ENCODE measurements at regions not wholly inside any gene's neighbourhood (a gene's known extent, or its start where the extent isn't known, plus 50 kb on each side); places are given as distances from the start of the nearest gene placed in this dataset.

DNA sequence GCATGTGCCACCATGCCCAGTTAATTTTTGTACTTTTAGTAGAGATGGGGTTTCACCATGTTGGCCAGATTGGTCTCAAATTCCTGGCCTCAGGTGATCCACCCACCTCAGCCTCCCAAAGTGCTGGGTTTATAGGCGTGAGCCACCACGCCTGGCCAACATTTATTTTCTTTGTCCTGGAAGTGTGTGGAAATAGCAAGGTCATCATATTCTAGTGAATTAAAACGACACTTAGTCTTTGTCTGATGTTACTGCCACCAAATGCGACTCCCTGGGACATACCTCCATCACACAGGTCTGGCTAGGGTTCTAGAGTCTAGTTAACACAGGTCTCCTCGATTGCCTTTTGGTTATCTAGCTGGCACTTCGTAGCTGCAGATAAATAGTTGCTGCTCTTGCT lies 203.1 kb downstream of the AASDH start:
- H3K4me2 ChIP-seq (ENCODE audit: insufficient read depth in 1 of 2, low read depth in 2 of 2, low read length in 2 of 2), result no peak overlapping the region
- no peak overlapping the region for H2BK120ac ChIP-seq (replicated peaks; ENCODE audit: low read depth, low read length)
- no peak overlapping the region for H3K27ac ChIP-seq (ENCODE audit: low read depth, low read length)
- no peak overlapping the region for H3K4ac ChIP-seq (replicated peaks; ENCODE audit: insufficient read length, low read depth, low read length)
- peak; percentile 36 for FAIRE-seq
- H2BK12ac ChIP-seq (ENCODE audit: low read depth, low read length), result no peak overlapping the region
- H3K79me1 ChIP-seq (ENCODE audit: low read depth, low read length), result no peaks in the 10 kb centered on the region
- no peak overlapping the region for H2AK5ac ChIP-seq (ENCODE audit: low read depth, low read length)
- H3K56ac ChIP-seq (replicated peaks; ENCODE audit: insufficient read length, low read depth, low read length), result no peak overlapping the region
- ChIA-PET POLR2A (ENCODE audit: partially characterized antibody) (interaction anchor here (1.0 to 2.2 kb wide), 2 partner anchors 19 to 26 kb away, joined by 3 to 7 read pairs; no protein-coding TSS in a partner anchor), CTCF (ENCODE audit: partially characterized antibody) (interaction anchor here (0.9 kb wide), 1 partner anchor 114 kb away, joined by 4 read pairs; no protein-coding TSS in a partner anchor)
- 93% methylated on average over 6 of the region's 6 CpGs; no CpG with 5 or more reads in 1 of the 2 experiments for WGBS, 2 experiments (ENCODE audit: extremely low coverage in 1 of 2, insufficient coverage in 1 of 2, insufficient read length in 1 of 2, insufficient replicate concordance in 2 of 2, low coverage in 1 of 2, low lambda C conversion rate in 2 of 2, missing lambda C conversion rate in 1 of 2)
- no peak overlapping the region for H3K14ac ChIP-seq (ENCODE audit: insufficient read length)
- H4K5ac ChIP-seq (ENCODE audit: insufficient read length, low read depth, low read length), result no peak overlapping the region
- H3K23ac ChIP-seq (ENCODE audit: insufficient read length), result no peak overlapping the region
- no peak overlapping the region for H2BK15ac ChIP-seq (ENCODE audit: low read length)
- TF ChIP-seq YY1 (IDR thresholded peaks at IDR 0.05; ENCODE audit: low read depth, low read length), result no peak
- no peak for TF ChIP-seq SRF (IDR thresholded peaks at IDR 0.05; ENCODE audit: low read depth, low read length)
- TF ChIP-seq MAFK (IDR thresholded peaks at IDR 0.05; ENCODE audit: low read depth, low read length), result no peak; the same call in 1 of the 2 replicates
- TF ChIP-seq SP1 (IDR thresholded peaks at IDR 0.05; ENCODE audit: low read depth, low read length), result no peak
- no peak for TF ChIP-seq TEAD4 (IDR thresholded peaks at IDR 0.05; ENCODE audit: low read depth, low read length)
- TF ChIP-seq TBP (IDR thresholded peaks at IDR 0.05; ENCODE audit: low read depth, low read length), result no peak
- no peak for TF ChIP-seq EZH2 (IDR thresholded peaks at IDR 0.05; ENCODE audit: low read depth, low read length, severe bottlenecking)
- no peak for TF ChIP-seq NANOG (IDR thresholded peaks at IDR 0.05; ENCODE audit: insufficient read depth, low read depth, low read length, poor library complexity, severe bottlenecking)
- no peak for TF ChIP-seq SP2 (IDR thresholded peaks at IDR 0.05; ENCODE audit: low read length)
- peaks cover 0 to 7% (median 2%) of the 10 kb centered on the region in 4 experiments; a peak in 4 of 7 replicates for H3K4me1 ChIP-seq (replicated peaks in 1 of 4; ENCODE audit: control insufficient read depth in 3 of 4, insufficient read depth in 4 of 4, low read length in 3 of 4)
- no peaks in the 10 kb centered on the region for H3K27me3 ChIP-seq (replicated peaks in 1 of 4; ENCODE audit: control insufficient read depth in 3 of 4, extremely low read depth in 1 of 4, insufficient read depth in 3 of 4, low read length in 3 of 4)
- H4K20me1 ChIP-seq (replicated peaks in 1 of 2; ENCODE audit: control insufficient read depth in 1 of 2, insufficient read depth in 2 of 2, low read length in 2 of 2), result peaks cover 0 to 4% of the 10 kb centered on the region in 2 experiments
- H4K8ac ChIP-seq (ENCODE audit: extremely low read depth, insufficient read depth, low read length), result no peak overlapping the region
- H2BK20ac ChIP-seq (ENCODE audit: low read length), result no peak overlapping the region
- no peak overlapping the region for H4K91ac ChIP-seq (replicated peaks; ENCODE audit: insufficient read length, low read length)
- no peak overlapping the region for H2AFZ ChIP-seq (ENCODE audit: low read length)
- H3K18ac ChIP-seq (ENCODE audit: extremely low read depth, low read length), result no peak overlapping the region
- no peaks in the 10 kb centered on the region for H3K79me2 ChIP-seq (ENCODE audit: control insufficient read depth in 1 of 2, insufficient read depth in 2 of 2, low read length in 2 of 2)
- H3K9me3 ChIP-seq (ENCODE audit: insufficient read depth in 2 of 2, low read depth in 1 of 2, low read length in 1 of 2), result no peaks in the 10 kb centered on the region
- no peaks in the 10 kb centered on the region for H3K23me2 ChIP-seq (ENCODE audit: low read depth, low read length)
- no peak overlapping the region for H3K9ac ChIP-seq (replicated peaks in 1 of 4; ENCODE audit: extremely low read depth in 1 of 4, low read depth in 3 of 4, low read length in 3 of 4)
- DNase-seq (ENCODE audit: low read depth in 1 of 2, low spot score in 2 of 2), result no peak
- H3K4me3 ChIP-seq (ENCODE audit: extremely low read depth in 1 of 4, insufficient read depth in 2 of 4, low read depth in 3 of 4, low read length in 4 of 4), result no peak overlapping the region
- H2BK5ac ChIP-seq (ENCODE audit: low read depth, low read length), result no peak overlapping the region
- no peaks in the 10 kb centered on the region; a peak in 2 of 8 replicates for H3K36me3 ChIP-seq (ENCODE audit: control insufficient read depth in 2 of 4, insufficient read depth in 4 of 4, low read length in 3 of 4)
